GM18951 (cell line): ENCODE measurements at regions not wholly inside any gene's neighbourhood (a gene's known extent, or its start where the extent isn't known, plus 50 kb on each side); places are given as distances from the start of the nearest gene placed in this dataset.
"Not testable (repeated sequence)": the region's sequence is repeated elsewhere in the genome, so short reads cannot be mapped to it uniquely, and the experiment has no call there.

Experiments
- POLR2A ChIP-seq: IDR thresholded peaks from 4 replicates; pipeline ENCODE4 v1.6.1; 2011; ENCODE audit warnings: mild to moderate bottlenecking; ENCODE audit not compliant: insufficient read length, insufficient read depth; ENCODE audit errors: extremely low read depth
- in situ Hi-C: fragments of 300-500 bp; cut with MboI; formaldehyde crosslinking; loops from one replicate; pipeline ENCODE4 v1.12.0; 2022; ENCODE audit warnings: low sequenced_read_pairs, mixed read lengths, inconsistent platforms; ENCODE audit not compliant: unreplicated experiment

DNA sequence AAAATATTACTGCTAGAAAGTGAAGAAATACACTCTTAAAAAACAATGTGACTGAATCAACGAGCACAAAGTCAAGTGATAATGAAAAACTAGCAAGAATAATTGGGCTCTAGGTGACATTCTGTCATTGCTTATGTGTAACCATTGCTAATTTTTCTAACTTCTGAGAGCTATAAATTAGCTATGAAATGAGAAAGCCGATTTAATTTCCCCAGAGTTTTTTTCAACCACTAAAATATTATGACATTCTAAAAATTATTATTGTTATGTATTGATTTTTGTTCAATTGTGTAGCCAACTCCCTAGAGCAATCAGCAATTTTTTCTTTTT is 458.6 kb upstream of the ATXN8OS start:
- no peak for TF ChIP-seq POLR2A
- in situ Hi-C loops, result no loop called here

DNA sequence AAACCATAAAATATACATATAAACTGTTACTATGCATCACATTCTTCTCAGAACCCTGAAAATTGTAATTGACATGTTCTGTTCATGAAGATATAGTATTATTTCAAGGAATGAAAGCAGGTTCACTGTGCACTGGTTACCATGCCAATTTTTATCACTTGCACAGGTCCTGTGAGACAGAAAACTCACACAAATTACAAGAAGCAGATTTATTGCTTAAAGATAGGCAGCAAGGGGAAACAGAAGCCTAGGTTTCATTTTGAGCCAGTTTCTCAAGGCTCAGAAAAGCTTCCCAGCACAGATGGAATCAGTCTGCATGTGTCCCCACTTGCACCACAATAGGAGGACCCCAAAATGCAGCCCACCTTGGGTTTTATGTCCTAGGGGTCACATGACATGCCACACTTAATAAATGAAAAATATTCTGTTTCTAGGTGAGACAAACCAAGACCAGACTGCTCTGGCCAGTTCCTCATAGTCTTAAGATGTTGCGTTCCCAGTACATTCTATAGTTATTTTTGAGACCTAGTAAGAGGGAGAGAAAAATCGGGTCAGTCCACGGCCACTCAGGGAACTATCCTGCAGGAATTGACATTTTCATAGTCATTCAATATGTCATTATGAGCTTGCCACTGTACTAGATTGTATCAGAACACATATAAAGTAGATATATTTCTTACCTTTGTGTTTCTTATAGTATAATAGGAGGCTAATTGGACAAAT is 459.1 kb upstream of the ATXN8OS start:
- TF ChIP-seq POLR2A, result no peak
- in situ Hi-C loops, result no loop called here

DNA sequence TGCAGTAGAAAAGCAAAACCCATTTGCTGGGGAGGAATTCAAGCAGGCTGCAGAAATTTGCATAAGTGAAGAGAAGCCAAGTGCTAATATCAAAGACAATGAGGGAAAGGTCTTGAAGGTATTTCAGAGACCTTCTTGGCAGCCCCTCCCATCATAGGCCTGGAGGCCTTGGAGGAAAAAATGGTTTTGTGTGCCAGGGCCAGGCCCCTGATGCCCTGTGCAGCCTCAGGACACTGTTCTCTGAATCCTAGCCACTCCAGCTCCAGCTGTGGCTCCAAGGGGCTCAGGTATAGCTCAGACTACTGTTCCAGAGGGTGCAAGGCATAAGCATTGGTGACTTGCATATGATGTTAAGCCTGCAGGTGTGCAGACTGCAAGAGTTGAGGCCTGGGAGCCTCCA is 463.2 kb upstream of the ATXN8OS start:
- no peak for TF ChIP-seq POLR2A
- in situ Hi-C loops, result no loop called here

DNA sequence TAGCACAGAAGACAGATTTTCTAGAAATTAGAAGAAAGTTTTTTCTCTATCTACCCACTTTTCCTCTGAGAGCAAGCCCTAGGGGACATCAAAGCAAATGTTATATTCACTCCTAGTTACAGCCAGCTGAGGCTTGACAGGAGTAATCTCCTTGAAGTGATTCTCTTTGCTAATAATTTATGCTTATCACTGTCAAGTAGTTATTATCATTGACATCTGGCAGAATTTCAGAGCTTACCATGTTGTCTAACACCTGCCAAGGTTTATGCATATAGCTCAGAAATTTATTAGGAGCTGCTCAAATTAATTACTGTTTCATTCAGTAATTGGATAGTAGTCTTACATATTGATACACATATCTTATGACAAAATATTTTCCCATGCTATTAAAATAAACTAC is 465.9 kb upstream of the ATXN8OS start:
- in situ Hi-C loops, result no loop called here

DNA sequence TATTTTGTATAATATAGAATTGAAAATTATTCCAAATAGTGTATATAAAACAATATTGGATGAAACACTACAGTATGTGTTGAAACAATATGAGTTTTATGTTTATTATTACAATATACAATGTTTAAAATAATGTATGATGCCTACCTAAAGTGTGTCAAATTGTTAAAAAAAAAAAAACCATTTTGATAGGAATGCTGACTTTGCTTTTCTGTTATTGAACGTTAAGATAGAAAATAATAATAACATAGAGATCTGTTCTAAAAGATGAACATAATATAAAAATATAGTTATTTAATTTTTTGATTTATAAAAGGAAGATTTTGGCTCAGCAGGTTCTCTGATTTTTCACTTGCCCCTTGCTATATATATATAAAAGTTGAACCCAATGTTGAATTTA is 474.6 kb upstream of the ATXN8OS start:
- in situ Hi-C loops, result no loop called here

More for the DNA sequence above, 465.9 kb upstream of the ATXN8OS start:
- TF ChIP-seq POLR2A, result no peak

DNA sequence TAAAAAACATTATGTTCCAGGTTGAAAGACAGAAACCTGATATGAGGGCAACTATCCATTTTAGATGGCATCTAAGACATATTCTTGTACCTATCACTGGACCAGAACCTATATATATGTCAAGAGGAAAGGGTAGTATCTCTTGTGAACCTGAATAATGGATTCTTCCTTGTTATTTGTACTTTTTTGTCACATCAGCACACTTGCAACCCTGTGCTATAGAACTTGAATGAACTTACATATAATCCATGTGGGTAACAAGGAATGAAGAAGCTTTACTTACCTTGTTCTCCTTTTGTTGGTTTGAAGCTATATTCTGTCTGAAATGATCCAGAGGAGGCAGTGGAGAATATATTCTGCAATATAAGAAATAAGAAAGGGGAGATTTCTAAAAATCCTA is 483.7 kb upstream of the ATXN8OS start:
- no peak for TF ChIP-seq POLR2A
- in situ Hi-C loops, result no loop called here

More for the DNA sequence above, 474.6 kb upstream of the ATXN8OS start:
- TF ChIP-seq POLR2A, result no peak

DNA sequence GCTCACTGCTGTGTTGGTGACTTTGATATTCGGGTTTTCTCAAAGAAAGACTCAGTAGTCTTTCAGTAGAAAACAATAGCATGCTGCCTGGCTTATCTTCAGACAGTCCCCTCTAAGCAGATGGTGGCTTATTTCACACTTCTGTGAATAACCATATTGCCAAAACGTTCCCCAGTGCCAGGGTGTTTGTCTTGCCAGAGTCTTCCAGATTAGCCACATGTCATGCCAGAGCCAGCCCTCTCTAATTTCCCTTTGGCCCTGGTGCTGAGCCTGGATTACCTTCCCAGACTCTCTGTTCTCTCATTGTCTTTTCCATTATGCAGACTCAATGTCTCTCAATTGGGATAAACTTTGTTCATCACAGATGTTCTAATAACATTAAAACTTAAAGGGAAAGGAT is 488.0 kb upstream of the ATXN8OS start:
- TF ChIP-seq POLR2A, result no peak
- in situ Hi-C loops, result no loop called here

DNA sequence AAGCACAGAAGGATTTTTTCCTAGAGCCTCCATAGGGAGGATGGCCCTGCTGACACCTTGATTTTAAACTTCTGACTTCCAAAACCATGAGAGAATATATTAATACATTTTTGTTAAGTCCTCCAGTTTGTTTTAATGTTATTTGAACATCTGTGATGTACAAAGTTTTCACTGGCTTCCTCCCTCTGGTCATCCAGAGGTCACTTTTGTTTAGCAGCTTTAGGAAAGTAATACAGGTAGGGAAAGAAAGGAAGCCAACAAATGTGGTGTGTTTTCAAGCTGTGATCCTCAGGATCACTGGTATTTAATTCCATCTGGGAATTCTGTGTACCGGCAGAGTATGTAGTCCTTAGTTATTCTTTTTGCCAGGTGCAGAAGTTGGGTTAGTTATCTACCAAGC is 488.8 kb upstream of the ATXN8OS start:
- no peak for TF ChIP-seq POLR2A
- in situ Hi-C loops, result no loop called here

DNA sequence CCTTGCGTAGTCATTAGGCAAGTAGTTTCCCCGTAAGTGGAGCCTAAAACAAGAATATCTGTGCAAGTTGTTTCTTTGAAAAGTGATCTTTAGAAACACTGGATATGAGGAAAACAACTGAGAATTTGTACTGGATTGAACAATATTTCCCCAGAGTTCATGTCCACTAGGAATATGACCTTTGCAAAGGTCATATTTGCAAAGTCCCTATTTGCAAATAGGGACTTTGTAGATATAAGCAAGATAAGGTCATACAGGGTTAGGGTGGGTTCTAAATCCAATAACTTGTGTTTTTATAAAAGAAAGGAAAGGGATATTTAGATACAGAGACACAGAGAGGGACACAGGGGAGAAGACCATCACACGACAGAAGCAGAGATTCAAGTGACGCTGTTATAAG is 489.2 kb upstream of the ATXN8OS start:
- TF ChIP-seq POLR2A, result no peak
- in situ Hi-C loops, result no loop called here

DNA sequence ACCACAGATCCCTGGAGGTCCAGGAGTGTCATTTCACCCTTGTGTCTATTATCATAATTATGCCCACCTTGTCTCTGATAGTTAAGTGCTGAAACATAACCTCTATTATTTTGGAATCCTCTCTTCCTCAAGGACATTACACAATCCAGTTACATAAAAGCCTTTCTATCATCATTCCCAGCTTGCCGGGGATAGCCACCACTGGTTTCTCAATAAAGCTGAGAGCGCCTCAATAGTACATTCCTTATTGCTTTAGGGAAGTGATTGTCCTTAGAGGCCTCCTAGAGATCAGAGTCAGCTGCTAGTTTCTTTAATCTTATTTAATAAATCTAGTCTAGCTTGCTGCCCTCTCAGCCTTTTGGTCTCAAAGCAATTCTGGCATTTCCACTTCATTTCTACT is 490.0 kb upstream of the ATXN8OS start:
- no peak for TF ChIP-seq POLR2A
- in situ Hi-C loops, result no loop called here

DNA sequence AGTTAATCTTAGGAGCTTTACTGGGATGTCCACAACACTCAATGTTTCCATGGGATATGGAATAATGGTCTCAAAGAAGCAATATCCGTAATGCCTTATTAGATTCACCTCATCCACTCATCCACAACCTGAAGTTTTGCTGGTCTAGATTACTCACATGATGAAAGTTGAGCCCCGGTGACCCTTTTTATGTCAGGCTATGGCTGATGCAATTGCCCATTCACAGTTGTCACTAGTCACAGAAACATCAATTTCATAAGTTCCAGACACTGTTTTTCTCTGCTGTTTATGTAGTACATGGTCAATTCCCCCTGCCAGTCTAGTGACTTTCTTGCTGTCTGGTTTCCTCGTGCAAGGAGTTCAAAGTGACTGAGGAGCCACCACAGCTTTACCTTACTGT is 491.2 kb upstream of the ATXN8OS start:
- in situ Hi-C loops, result no loop called here
- no peak for TF ChIP-seq POLR2A

DNA sequence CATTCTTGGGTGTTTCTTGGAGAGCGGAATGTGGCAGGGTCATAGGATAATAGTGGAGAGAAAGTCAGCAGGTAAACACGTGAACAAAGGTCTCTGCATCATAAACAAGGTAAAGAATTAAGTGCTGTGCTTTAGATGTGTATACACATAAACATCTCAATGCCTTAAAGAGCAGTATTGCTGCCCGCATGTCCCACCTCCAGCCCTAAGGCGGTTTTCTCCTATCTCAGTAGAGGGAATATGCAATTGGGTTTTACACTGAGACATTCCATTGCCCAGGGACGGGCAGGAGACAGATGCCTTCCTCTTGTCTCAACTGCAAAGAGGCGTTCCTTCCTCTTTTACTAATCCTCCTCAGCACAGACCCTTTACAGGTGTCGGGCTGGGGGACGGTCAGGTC is 492.6 kb upstream of the ATXN8OS start:
- in situ Hi-C loops, result not testable (repeated sequence)

DNA sequence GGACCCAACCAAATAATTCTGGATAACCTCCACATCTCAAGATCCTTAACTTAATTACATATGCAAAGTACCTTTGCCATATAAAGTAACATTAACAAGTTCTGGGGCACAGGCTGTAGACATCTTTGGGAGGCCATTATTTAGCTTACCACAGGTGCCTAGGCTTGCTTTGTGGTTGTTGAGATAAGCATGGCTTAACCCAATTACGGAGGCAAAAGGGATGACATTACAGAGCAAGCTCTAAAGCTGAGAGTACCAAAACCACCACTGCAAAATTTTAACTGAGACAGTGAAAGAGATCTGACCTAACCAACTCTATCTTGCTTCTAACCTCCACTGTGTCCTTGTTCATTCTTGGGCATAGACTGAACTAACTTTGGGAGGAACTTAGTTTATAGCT is 502.9 kb upstream of the ATXN8OS start:
- in situ Hi-C loops, result no loop called here
- no peak for TF ChIP-seq POLR2A

DNA sequence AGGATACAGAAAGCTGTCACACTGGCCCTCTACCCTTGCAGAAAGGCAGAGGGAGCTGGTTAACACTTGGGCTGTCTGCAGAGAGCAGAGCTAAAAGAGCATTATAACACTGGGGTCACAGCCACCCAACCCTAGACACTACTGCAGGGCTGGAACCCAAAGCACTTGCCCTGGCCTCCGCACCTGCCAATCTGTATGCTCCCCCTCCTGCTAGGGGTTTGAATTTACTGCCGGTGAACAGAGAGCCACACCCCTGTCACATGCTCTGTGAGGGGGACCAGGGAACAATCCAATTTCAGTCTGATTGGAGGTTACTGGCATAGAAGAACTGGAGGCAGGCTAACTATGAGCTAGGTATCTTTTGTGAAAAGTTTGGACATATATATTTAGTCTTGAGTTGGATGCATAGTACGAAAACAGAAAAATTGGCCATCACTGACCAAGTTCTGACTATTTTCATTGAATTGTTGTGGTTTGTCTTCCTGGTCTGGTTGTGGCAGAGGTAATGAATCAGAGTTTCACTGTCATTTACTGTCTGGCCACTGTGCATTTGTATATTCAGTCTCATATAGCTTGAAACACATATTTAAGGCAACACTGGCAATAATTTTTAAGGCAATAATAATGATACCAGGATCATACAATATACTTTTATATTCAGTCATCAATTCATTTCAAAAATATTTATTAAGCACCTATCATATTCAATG is 504.3 kb upstream of the ATXN8OS start:
- in situ Hi-C loops, result no loop called here
- TF ChIP-seq POLR2A, result no peak

DNA sequence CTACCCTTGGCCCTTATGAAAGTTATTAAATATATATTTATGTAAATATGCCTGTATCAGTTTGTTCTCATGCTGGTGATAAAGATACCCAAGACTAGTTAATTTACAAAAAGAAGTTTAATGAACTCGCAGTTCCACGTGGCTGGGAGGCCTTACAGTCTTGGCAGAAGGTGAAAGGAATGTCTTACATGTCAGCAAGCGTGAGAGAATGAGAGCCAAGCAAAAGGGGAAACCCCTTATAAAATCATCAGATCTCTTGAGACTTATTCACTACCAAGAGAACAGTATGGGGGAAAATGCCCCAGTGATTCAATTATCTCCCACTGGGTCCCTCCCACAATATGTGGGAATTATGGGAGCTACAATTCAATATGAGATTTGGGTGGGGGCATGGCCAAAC is 506.0 kb upstream of the ATXN8OS start:
- in situ Hi-C loops, result no loop called here
- no peak for TF ChIP-seq POLR2A

DNA sequence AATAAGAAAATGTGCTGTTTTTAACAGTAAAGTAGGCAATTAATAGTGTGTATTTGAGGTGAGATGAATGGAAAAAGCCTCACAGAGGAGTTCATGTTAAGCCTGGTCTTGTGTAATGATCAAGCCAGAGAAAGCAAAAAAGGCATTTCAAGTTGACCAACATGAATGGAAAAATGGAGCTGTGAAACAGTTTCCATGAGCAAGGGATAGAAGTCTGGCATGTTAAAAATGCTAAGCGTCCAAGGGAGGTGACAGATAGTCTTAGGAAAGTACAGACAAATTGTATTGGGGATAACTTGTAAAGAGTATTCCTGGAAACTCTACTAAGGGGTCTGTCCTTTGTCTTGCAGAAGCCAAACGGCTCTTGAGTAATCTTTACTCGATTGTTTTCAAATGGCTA is 506.8 kb upstream of the ATXN8OS start:
- no peak for TF ChIP-seq POLR2A
- in situ Hi-C loops, result no loop called here
